ENCODE measurements at regions not wholly inside any gene's neighbourhood (a gene's known extent, or its start where the extent isn't known, plus 50 kb on each side); places are given as distances from the start of the nearest gene placed in this dataset.
A peak's percentile ranks its signal among the peaks of the same experiment; 100 is the strongest.

DNA sequence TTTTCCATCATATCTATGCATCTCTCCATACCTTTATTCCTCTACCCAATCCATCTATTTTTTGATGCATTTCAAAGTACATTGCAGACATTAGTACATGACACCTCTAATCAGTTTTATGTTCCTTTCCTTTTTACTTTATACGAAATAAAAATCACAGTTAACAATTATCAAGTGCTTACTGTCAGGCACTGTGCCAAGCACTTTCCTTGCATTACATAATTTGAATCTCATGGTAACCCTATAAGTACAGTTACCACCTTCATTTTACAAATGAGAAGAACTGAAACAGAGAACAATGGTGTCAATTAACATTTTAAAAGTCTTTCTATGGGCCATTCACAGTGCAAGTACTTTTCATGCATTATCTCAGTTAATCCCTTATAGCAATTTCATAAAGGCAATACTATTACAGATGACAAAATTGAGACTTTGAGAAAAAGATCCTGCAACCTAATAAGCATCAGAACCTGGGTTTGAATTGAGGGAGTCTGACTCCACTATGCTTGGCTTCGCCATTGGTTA is 544.4 kb upstream of the TNP1 start:
- intact Hi-C loops (cut with micrococcal nuclease; ENCODE audit: unreplicated experiment): no loop called here
- Histone ChIP-seq H3K4me1 (replicated peaks; ENCODE audit: insufficient read depth) (peaks cover 9% of the 10 kb centered on the region), H3K36me3 (ENCODE audit: low read depth) (no peaks in the 10 kb centered on the region), H4K20me1 (ENCODE audit: insufficient read depth) (no peaks in the 10 kb centered on the region), H3K9me3 (ENCODE audit: insufficient read depth, low read depth) (no peaks in the 10 kb centered on the region; the same call in 1 of the 2 replicates), H2AFZ (no peak overlapping the region), H3F3A (ENCODE audit: insufficient read depth, low read depth) (no peaks in the 10 kb centered on the region), H3K9me2 (ENCODE audit: insufficient read depth) (no peaks in the 10 kb centered on the region), H3K4me3 (no peak overlapping the region), H3K4me2 (no peak overlapping the region), H3K27ac (no peak overlapping the region), H3K79me2 (ENCODE audit: low read depth) (no peaks in the 10 kb centered on the region), H3K27me3 (ENCODE audit: insufficient read depth, low read depth) (no peaks in the 10 kb centered on the region)
- CTCF ChIA-PET: no interaction called here
- POLR2A ChIA-PET (ENCODE audit: unreplicated experiment): no interaction called here
- DNase-seq: no peak
- BruUV-seq (replicated peaks): no TSS peak
- no peak for TF ChIP-seq EZH2 (IDR thresholded peaks at IDR 0.05; ENCODE audit: low read depth)
- TF ChIP-seq CTCF (conservative IDR thresholded peaks at IDR 0.05): no peak

DNA sequence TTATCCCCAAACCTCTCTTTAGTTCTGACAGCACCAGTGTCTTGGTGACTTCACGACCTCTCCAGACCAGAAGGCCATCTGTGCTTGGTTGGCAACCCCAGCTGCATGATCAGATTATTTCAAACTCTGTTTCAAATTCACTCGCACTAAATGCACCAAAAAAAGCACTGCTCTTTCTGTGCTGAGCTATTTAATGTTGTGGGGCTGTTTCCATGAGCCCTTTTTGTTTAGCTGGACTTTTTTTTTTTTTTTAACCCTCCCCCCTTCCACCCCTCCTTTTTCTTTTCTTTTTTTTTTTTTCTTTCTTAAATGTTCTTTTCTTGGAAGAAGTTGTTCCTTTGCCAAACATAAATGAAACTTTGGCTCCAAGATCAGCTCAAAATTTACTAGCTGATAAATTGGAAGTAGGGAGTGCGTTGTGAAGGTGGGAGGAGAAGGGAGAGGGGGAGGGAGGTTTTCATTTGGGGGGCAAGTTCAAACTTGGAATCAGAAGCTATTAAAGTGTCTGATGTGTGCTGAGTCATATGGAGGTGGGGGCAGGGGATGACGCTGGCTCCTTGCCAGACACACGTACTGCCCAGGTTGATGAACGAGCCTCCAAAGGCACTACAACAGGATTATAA is 543.0 kb upstream of the TNP1 start:
- no peak overlapping the region for H2AFZ ChIP-seq
- H3K27ac ChIP-seq: no peak overlapping the region
- no peaks in the 10 kb centered on the region for H3K9me2 ChIP-seq (ENCODE audit: insufficient read depth)
- H3K9me3 ChIP-seq (ENCODE audit: insufficient read depth, low read depth): no peaks in the 10 kb centered on the region; the same call in 1 of the 2 replicates
- intact Hi-C loops (cut with micrococcal nuclease; ENCODE audit: unreplicated experiment): no loop called here
- no peaks in the 10 kb centered on the region for H4K20me1 ChIP-seq (ENCODE audit: insufficient read depth)
- no peaks in the 10 kb centered on the region for H3F3A ChIP-seq (ENCODE audit: insufficient read depth, low read depth)
- BruUV-seq (replicated peaks): no TSS peak
- ChIA-PET POLR2A (ENCODE audit: unreplicated experiment) (interaction anchor here (0.9 kb wide), 1 partner anchor 707 kb away, joined by 10 read pairs; no protein-coding TSS in a partner anchor), CTCF (interaction anchor here (0.6 kb wide), 1 partner anchor 564 kb away, joined by 5 read pairs; no protein-coding TSS in a partner anchor)
- H3K36me3 ChIP-seq (ENCODE audit: low read depth): no peaks in the 10 kb centered on the region
- H3K4me2 ChIP-seq: no peak overlapping the region
- TF ChIP-seq EZH2 (IDR thresholded peaks at IDR 0.05; ENCODE audit: low read depth) (no peak), CTCF (conservative IDR thresholded peaks at IDR 0.05) (no peak)
- H3K4me3 ChIP-seq: no peak overlapping the region
- no peaks in the 10 kb centered on the region for H3K27me3 ChIP-seq (ENCODE audit: insufficient read depth, low read depth)
- H3K79me2 ChIP-seq (ENCODE audit: low read depth): no peaks in the 10 kb centered on the region
- peaks cover 9% of the 10 kb centered on the region for H3K4me1 ChIP-seq (replicated peaks; ENCODE audit: insufficient read depth)
- peak in 1 of 2 experiments; percentile 55 for DNase-seq

- no peak overlapping the region for H2AFZ ChIP-seq
- TF ChIP-seq EZH2 (IDR thresholded peaks at IDR 0.05; ENCODE audit: low read depth): no peak
- no peak for TF ChIP-seq CTCF (conservative IDR thresholded peaks at IDR 0.05)
- H3K9me3 ChIP-seq (ENCODE audit: insufficient read depth, low read depth): no peaks in the 10 kb centered on the region; the same call in 1 of the 2 replicates
- H3K36me3 ChIP-seq (ENCODE audit: low read depth): no peaks in the 10 kb centered on the region
- no peak for DNase-seq
- no peaks in the 10 kb centered on the region for H3F3A ChIP-seq (ENCODE audit: insufficient read depth, low read depth)
- no peak overlapping the region for H3K27ac ChIP-seq
- ChIA-PET POLR2A (ENCODE audit: unreplicated experiment) (no interaction called here), CTCF (no interaction called here)
- intact Hi-C loops (cut with micrococcal nuclease; ENCODE audit: unreplicated experiment): no loop called here
- no peak overlapping the region for H3K4me3 ChIP-seq
- peaks cover 9% of the 10 kb centered on the region for H3K4me1 ChIP-seq (replicated peaks; ENCODE audit: insufficient read depth)
- BruUV-seq (replicated peaks): no TSS peak
- H3K79me2 ChIP-seq (ENCODE audit: low read depth): no peaks in the 10 kb centered on the region
- no peaks in the 10 kb centered on the region for H3K27me3 ChIP-seq (ENCODE audit: insufficient read depth, low read depth)
- no peaks in the 10 kb centered on the region for H3K9me2 ChIP-seq (ENCODE audit: insufficient read depth)
- H4K20me1 ChIP-seq (ENCODE audit: insufficient read depth): no peaks in the 10 kb centered on the region
- no peak overlapping the region for H3K4me2 ChIP-seq
Observed at GRCh38 chr2:217402144-217402543, 542.3 kb upstream of the TNP1 start.

All from PC-9 (cell line).